ENCODE measurements at regions not wholly inside any gene's neighbourhood (a gene's known extent, or its start where the extent isn't known, plus 50 kb on each side); places are given as distances from the start of the nearest gene placed in this dataset.
A peak's percentile ranks its signal among the peaks of the same experiment; 100 is the strongest.

GRCh38 chr10:90665905-90666662 is 191.8 kb downstream of the HTR7 start:
- Histone ChIP-seq H3K36me3 (ENCODE audit: control insufficient read depth, insufficient read depth, low read length) (no peaks in the 10 kb centered on the region), H3K9ac (no peak overlapping the region), H3K79me2 (peaks cover 9% of the 10 kb centered on the region), H3K9me3 (ENCODE audit: control insufficient read depth, low read length) (no peaks in the 10 kb centered on the region), H3K4me2 (ENCODE audit: low read length) (no peak overlapping the region), H3K27ac (peak overlapping the region; percentile 25), H3K4me1 (no peaks in the 10 kb centered on the region), H3K4me3 (ENCODE audit: low read depth, low read length) (no peak overlapping the region), H3K27me3 (ENCODE audit: control insufficient read depth, insufficient read depth, low read length) (no peaks in the 10 kb centered on the region), H2AFZ (peak overlapping the region; percentile 30)
- no peak for TF ChIP-seq CTCF (IDR thresholded peaks at IDR 0.05)

GRCh38 chr10:90674461-90674860 is 183.4 kb downstream of the HTR7 start:
- Histone ChIP-seq H3K9ac (no peak overlapping the region), H2AFZ (no peak overlapping the region), H3K36me3 (ENCODE audit: control insufficient read depth, insufficient read depth, low read length) (no peaks in the 10 kb centered on the region), H3K9me3 (ENCODE audit: control insufficient read depth, low read length) (no peaks in the 10 kb centered on the region), H3K4me3 (ENCODE audit: low read depth, low read length) (no peak overlapping the region), H3K27ac (no peak overlapping the region), H3K79me2 (no peaks in the 10 kb centered on the region), H3K27me3 (ENCODE audit: control insufficient read depth, insufficient read depth, low read length) (no peaks in the 10 kb centered on the region), H3K4me1 (peaks cover 4% of the 10 kb centered on the region), H3K4me2 (ENCODE audit: low read length) (no peak overlapping the region)
- no peak for TF ChIP-seq CTCF (IDR thresholded peaks at IDR 0.05)

GRCh38 chr10:90674928-90675327 is 182.9 kb downstream of the HTR7 start:
- Histone ChIP-seq H2AFZ (no peak overlapping the region), H3K9me3 (ENCODE audit: control insufficient read depth, low read length) (no peaks in the 10 kb centered on the region), H3K9ac (no peak overlapping the region), H3K4me2 (ENCODE audit: low read length) (no peak overlapping the region), H3K36me3 (ENCODE audit: control insufficient read depth, insufficient read depth, low read length) (no peaks in the 10 kb centered on the region), H3K4me3 (ENCODE audit: low read depth, low read length) (no peak overlapping the region), H3K27me3 (ENCODE audit: control insufficient read depth, insufficient read depth, low read length) (no peaks in the 10 kb centered on the region), H3K27ac (no peak overlapping the region), H3K79me2 (no peaks in the 10 kb centered on the region), H3K4me1 (peaks cover 4% of the 10 kb centered on the region)
- TF ChIP-seq CTCF (IDR thresholded peaks at IDR 0.05), result no peak

GRCh38 chr10:90675621-90676020 is 182.2 kb downstream of the HTR7 start:
- H3K9me3 ChIP-seq (ENCODE audit: control insufficient read depth, low read length), result no peaks in the 10 kb centered on the region
- TF ChIP-seq CTCF (IDR thresholded peaks at IDR 0.05), result no peak
- no peak overlapping the region for H3K9ac ChIP-seq
- H3K36me3 ChIP-seq (ENCODE audit: control insufficient read depth, insufficient read depth, low read length), result no peaks in the 10 kb centered on the region
- no peak overlapping the region for H2AFZ ChIP-seq
- H3K4me3 ChIP-seq (ENCODE audit: low read depth, low read length), result no peak overlapping the region
- H3K79me2 ChIP-seq, result no peaks in the 10 kb centered on the region
- no peak overlapping the region for H3K27ac ChIP-seq
- no peaks in the 10 kb centered on the region for H3K27me3 ChIP-seq (ENCODE audit: control insufficient read depth, insufficient read depth, low read length)
- H3K4me1 ChIP-seq, result peaks cover 4% of the 10 kb centered on the region
- H3K4me2 ChIP-seq (ENCODE audit: low read length), result no peak overlapping the region

Data from parathyroid adenoma (tissue), 2 donors.